GM23248 (cell line): ENCODE measurements at regions not wholly inside any gene's neighbourhood (a gene's known extent, or its start where the extent isn't known, plus 50 kb on each side); places are given as distances from the start of the nearest gene placed in this dataset.

Experiments used
- EZH2 ChIP-seq: fragments of 200-600 bp; sonication (generic); IDR thresholded peaks from 2 replicates; pipeline ENCODE4 v1.6.1; 2018; ENCODE audit warnings: antibody characterized with exemption, mild to moderate bottlenecking; ENCODE audit not compliant: insufficient read depth, poor library complexity, severe bottlenecking
- EZH2phosphoT487 ChIP-seq: fragments of 200-600 bp; sonication (generic); IDR thresholded peaks from 2 replicates; pipeline ENCODE4 v1.6.1; 2018; ENCODE audit warnings: antibody characterized with exemption, moderate library complexity, mild to moderate bottlenecking, low read depth; ENCODE audit not compliant: insufficient read depth

- TF ChIP-seq EZH2phosphoT487 (no peak), EZH2 (no peak)
Observed at GRCh38 chr14:104375551-104376201, 203.9 kb upstream of the C14orf180 start.
